HepG2 (cell line): ENCODE measurements at regions not wholly inside any gene's neighbourhood (a gene's known extent, or its start where the extent isn't known, plus 50 kb on each side); places are given as distances from the start of the nearest gene placed in this dataset.
A peak's percentile ranks its signal among the peaks of the same experiment; 100 is the strongest.

ENCODE experiments used
- ARNT ChIP-seq: fragments of 450-650 bp; IDR thresholded peaks from 2 replicates; pipeline ENCODE4 v1.6.1; 2017
- CENPX ChIP-seq: sonication (generic); formaldehyde crosslinking; IDR thresholded peaks from 2 replicates; pipeline ENCODE4 v1.9.0; 2021; ENCODE audit warnings: mild to moderate bottlenecking, missing genetic modification reagents, moderate library complexity
- HINFP ChIP-seq: sonication (generic); formaldehyde crosslinking; IDR thresholded peaks from 2 replicates; pipeline ENCODE4 v1.4.0; 2020; ENCODE audit warnings: low read depth, mild to moderate bottlenecking, missing genetic modification reagents
- HMGA1 ChIP-seq: sonication (generic); formaldehyde crosslinking; conservative IDR thresholded peaks from 2 replicates; pipeline ENCODE4 v1.4.0; 2020; ENCODE audit warnings: missing genetic modification reagents
- MIER3 ChIP-seq: IDR thresholded peaks from 2 replicates; pipeline ENCODE4 v1.6.1; 2016; ENCODE audit warnings: missing compliant biosample characterization, borderline replicate concordance
- PAX8 ChIP-seq: sonication (generic); formaldehyde crosslinking; IDR thresholded peaks from 2 replicates; pipeline ENCODE4 v1.8.0; 2022; ENCODE audit warnings: mild to moderate bottlenecking, missing genetic modification reagents, borderline replicate concordance
- PBX3 ChIP-seq: sonication (generic); formaldehyde crosslinking; IDR thresholded peaks from 2 replicates; pipeline ENCODE4 v1.8.1; 2023; ENCODE audit warnings: missing genetic modification reagents, inconsistent platforms, borderline replicate concordance
- SP2 ChIP-seq: sonication (generic); formaldehyde crosslinking; IDR thresholded peaks from 2 replicates; pipeline ENCODE4 v1.5.1; 2020; ENCODE audit warnings: mild to moderate bottlenecking, missing genetic modification reagents
- ZHX1 ChIP-seq: sonication (generic); formaldehyde crosslinking; IDR thresholded peaks from 2 replicates; pipeline ENCODE4 v1.8.1; 2022; ENCODE audit warnings: low read depth, mild to moderate bottlenecking, missing genetic modification reagents
- ZNF234 ChIP-seq: sonication (generic); formaldehyde crosslinking; conservative IDR thresholded peaks from 2 replicates; pipeline ENCODE4 v1.5.1; 2020; ENCODE audit warnings: mild to moderate bottlenecking, missing genetic modification reagents
- ZNF451 ChIP-seq: sonication (generic); formaldehyde crosslinking; IDR thresholded peaks from 2 replicates; pipeline ENCODE4 v1.5.0; 2020; ENCODE audit warnings: mild to moderate bottlenecking, missing genetic modification reagents
- ZNF547 ChIP-seq: sonication (generic); formaldehyde crosslinking; IDR thresholded peaks from 2 replicates; pipeline ENCODE4 v1.5.1; 2020; ENCODE audit warnings: mild to moderate bottlenecking, missing genetic modification reagents
- ZNF619 ChIP-seq: sonication (generic); formaldehyde crosslinking; IDR thresholded peaks from 2 replicates; pipeline ENCODE4 v1.4.0; 2020; ENCODE audit warnings: mild to moderate bottlenecking, missing genetic modification reagents
- TF ChIP-seq, protein P1 (sequence below): sonication (generic); formaldehyde crosslinking; IDR thresholded peaks from 2 replicates; pipeline ENCODE4 v1.5.0; 2020; ENCODE audit warnings: mild to moderate bottlenecking, missing genetic modification reagents, moderate library complexity
- TF ChIP-seq, protein P2 (sequence below): sonication (generic); formaldehyde crosslinking; IDR thresholded peaks from 2 replicates; pipeline ENCODE4 v1.5.0; 2020; ENCODE audit warnings: missing genetic modification reagents, mild to moderate bottlenecking, borderline replicate concordance

GRCh38 chr2:200221055-200221955 lies 85.2 kb upstream of the SPATS2L start (continued):
- TF ChIP-seq CENPX (CRISPR knock-in tag) (no peak), ZNF451 (CRISPR knock-in tag) (0 out of 2 replicates have a peak, but pooled peaks have one; percentile 39), ZNF234 (CRISPR knock-in tag) (no peak), ZNF619 (CRISPR knock-in tag) (no peak), HINFP (CRISPR knock-in tag) (peak; percentile 60; the same call in 1 of the 2 replicates), PBX3 (CRISPR knock-in tag) (no peak), HMGA1 (no peak), SP2 (no peak), ARNT (no peak), PAX8 (CRISPR knock-in tag) (no peak), ZNF547 (no peak), MIER3 (CRISPR knock-in tag) (peak; percentile 92), ZHX1 (CRISPR knock-in tag) (no peak)
- TF ChIP-seq, protein P1, sequence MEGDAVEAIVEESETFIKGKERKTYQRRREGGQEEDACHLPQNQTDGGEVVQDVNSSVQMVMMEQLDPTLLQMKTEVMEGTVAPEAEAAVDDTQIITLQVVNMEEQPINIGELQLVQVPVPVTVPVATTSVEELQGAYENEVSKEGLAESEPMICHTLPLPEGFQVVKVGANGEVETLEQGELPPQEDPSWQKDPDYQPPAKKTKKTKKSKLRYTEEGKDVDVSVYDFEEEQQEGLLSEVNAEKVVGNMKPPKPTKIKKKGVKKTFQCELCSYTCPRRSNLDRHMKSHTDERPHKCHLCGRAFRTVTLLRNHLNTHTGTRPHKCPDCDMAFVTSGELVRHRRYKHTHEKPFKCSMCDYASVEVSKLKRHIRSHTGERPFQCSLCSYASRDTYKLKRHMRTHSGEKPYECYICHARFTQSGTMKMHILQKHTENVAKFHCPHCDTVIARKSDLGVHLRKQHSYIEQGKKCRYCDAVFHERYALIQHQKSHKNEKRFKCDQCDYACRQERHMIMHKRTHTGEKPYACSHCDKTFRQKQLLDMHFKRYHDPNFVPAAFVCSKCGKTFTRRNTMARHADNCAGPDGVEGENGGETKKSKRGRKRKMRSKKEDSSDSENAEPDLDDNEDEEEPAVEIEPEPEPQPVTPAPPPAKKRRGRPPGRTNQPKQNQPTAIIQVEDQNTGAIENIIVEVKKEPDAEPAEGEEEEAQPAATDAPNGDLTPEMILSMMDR (CRISPR knock-in tag) = no peak
- TF ChIP-seq, protein P2, sequence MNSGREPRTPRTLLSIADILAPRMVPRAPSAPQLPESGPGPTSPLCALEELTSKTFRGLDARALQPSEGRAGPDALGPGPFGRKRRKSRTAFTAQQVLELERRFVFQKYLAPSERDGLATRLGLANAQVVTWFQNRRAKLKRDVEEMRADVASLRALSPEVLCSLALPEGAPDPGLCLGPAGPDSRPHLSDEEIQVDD (CRISPR knock-in tag) = no peak
